ENCODE measurements at regions not wholly inside any gene's neighbourhood (a gene's known extent, or its start where the extent isn't known, plus 50 kb on each side); places are given as distances from the start of the nearest gene placed in this dataset.
"Not testable (repeated sequence)": the region's sequence is repeated elsewhere in the genome, so short reads cannot be mapped to it uniquely, and the experiment has no call there.

- not testable (repeated sequence) for DNase-seq
Measured at GRCh38 chr9:41367301-41367700, 178.2 kb upstream of the ZNG1F start.

DNA sequence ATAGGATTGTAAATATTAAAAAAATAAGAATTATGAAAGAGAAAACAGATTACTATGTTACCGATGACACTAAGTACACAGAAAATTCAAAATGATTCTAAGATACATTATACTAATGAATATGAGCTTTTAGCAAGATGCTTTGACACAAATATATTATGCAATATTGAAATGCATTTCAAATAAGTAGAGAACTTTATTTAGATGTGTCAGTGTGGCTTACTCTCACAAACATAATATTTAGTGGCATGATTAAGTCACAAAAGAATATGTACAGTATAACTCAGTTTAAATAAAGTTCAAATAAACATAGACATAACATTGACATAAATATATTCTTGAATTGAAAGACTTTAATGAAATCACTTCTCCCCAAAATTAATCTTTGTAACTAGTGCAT lies 172.7 kb upstream of the ZNG1F start:
- not testable (repeated sequence) for DNase-seq

- DNase-seq = peak; percentile 75
Measured at GRCh38 chr9:41359116-41359515, 170.0 kb upstream of the ZNG1F start.

DNA sequence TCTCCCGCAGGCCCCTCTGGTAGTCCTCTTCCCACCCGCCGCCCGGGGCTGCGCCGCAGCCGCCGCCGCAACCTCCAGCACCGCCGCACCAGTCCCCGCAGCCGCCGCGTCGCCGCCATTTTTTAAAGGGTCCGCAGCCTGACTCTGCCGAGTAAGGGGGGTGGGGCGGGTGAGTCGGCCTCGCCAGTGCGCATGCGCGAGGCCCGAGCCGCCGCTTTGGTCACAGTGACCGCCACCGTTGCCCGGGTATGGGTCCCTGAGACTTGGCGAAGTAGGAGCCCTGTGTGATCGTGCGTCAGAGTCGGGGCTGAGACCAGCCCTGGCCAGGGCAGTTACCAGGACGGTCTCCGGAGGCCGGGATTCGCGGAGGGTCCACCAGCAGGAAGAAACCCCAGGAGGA lies 169.6 kb upstream of the ZNG1F start:
- peak; percentile 94 for DNase-seq

DNA sequence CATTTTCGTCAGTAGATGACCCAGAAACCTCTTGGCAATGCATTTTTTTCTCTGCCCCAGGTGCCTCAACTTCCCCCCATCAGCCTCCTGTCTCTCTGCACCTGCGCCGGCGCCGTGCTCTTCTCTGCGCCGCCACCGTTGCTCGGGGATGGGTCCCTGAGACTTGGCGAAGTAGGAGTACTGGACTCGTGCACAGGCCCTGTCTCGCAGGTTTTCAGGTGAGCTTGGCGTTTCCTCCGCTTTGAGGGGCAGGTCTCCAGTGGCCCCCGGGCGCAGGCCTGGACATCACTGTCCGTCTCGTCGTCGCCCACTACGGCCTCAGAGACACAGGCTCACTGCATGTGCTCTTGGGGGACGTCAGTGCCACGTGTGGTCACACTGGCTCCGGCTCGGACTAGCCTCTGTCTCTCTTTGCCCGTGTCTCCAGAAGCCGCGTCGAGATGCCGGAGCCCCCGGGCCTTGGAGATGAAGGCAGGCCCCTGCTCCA lies 168.8 kb upstream of the ZNG1F start:
- peak; percentile 62 for DNase-seq

DNA sequence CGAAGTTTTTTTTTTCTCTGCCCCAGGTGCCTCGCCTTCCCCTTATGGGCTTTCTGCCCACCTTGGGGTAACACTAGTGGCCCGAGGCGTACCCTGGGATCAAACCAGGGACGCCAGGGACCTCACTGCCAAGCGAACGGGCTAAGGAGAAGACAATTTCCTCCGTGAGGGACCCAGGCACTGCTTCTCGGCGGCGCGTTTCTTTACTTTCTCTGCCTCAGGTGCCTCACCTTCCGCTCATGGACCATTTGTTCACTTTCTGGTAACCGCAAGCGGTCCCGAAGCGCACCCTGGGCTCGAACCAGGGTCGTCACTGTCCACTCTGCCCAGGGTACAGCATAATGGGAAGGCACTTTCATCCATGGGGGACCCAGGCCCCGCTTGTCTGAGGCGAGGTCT lies 168.2 kb upstream of the ZNG1F start:
- DNase-seq = peak; percentile 63

DNA sequence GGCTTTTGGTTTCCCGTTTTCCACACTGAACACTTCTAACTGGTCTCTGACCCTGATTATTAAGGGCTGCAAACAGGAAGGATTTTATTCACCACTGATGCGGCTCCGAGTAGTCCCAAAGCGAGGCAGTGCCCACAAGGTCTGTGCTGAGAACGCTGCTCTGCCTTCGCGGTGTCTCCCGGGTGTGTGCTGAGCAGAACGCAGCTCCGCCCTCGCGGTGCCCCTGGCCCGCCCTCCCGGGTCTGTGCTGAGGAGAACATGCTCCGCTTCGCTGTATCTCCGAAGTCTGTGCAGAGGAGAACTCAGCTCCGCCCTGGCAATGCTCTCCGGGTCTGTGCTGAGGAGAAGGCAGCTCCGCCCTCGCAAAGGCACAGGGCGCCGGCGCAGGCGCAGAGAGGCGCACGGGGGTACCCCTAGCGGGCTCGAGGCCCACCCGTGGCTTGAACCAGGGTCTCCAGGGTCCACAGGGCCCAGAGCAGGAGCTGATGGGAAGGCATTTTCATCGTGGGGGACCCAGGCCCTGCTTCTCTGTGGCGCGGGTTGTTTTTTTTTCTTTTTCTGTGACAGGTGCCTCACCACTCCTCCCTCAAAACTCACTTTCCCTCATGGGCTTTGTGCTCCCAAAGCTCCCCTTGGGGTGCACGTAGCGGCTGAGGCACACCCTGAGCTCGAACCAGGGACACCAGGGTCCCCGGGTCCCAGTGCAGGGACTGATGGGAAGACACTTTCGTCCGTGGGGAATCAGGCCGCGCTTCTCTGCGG lies 167.7 kb upstream of the ZNG1F start:
- peak; percentile 96 for DNase-seq

DNA sequence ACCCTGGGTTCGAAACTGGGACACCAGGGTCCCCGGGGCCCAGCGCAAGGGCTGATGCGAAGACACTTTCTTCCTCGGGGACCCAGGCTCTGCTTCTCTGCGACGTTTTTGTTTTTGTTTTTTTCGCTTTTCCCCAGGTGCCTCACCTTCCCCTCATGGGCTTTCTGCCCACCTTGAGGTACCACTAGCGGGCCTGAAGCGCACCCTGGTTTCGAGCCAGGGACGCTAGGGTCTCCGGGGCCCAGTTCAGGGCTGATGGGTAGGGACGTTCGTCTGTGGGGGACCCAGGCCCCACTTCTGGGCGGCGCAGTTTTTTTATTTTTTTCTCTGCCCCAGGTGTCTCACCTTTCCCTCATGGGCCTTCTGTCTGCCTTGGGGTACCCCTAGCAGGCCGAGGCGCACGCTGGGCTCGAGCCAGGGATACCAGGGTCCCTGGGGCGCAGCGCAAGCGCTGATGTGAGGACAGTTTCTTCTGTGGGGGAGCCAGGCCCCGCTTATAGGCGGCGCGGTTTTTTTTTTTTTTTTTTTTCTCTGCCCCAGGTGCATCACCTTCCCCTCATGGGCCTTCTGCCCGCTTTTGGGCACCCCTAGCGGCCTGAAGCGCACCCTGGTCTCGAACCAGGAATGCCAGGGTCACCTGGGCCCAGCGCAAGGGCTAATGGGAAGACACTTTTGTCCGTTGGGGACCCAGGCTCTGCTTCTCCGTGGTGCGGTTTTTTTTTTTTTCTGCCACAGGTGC lies 166.8 kb upstream of the ZNG1F start:
- not testable (repeated sequence) for DNase-seq

GRCh38 chr9:41354978-41355377 lies 165.9 kb upstream of the ZNG1F start:
- DNase-seq = peak; percentile 73

DNA sequence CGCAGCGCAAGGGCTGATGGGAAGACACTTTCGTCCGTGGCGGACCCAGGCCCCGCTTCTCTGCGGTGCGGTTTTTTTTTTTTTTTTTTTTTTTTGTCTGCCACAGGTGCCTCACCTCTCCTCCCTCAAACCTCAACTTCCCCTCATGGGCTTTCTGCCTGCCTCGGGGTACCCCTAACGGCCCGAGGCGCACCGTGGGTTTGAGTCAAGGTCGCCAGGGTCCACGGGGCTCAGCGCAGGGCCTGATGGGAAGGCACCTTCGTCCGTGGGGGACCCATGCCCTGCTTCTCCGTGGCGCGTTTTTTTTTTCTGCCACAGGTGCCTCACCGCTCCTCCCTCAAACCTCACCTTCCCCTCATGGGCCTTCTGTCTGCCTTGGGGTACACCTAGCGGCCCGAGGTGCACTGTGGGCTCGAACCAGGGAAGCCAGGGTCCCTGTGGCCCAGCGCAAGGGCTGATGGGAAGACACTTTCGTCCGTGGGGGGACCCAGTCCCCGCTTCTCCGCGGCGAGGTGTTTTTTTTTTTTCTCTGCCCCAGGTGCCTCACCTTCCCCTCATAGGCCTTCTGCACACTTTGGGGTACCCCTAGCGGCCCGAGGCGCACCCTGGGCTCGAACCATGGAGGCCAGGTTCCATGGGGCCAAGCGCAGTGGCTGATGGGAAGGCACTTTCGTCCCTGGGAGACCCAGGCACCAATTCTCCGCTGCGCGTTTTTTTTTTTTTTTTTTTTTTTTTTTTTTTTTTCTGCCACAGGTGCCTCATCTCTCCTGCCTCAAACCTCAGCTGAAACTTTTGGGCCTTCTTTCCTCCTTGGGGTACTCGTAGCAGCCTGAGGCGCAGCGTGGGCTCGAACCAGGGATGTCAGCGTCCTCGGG lies 165.2 kb upstream of the ZNG1F start:
- DNase-seq = not testable (repeated sequence)

GRCh38 chr9:41353026-41353425 lies 163.9 kb upstream of the ZNG1F start:
- not testable (repeated sequence) for DNase-seq

DNA sequence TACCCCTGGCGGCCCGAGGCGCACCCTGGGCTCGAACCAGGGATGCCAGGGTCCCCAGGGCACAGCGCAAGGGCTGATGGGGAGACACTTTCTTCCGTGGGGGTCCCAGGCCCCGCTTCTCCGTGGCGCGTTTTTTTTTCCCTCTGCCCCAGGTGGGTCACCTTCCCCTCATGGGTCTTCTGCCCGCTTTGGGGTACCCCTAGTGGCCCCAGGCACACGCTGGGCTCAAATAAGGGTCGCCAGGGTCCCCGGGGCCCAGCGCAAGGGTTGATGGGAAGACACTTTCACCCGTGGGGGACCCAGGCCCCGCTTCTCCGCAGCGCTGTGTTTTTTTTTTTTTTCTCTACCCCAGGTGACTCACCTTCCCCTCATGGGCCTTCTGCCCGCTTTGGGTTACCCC lies 163.3 kb upstream of the ZNG1F start:
- DNase-seq = not testable (repeated sequence)

DNA sequence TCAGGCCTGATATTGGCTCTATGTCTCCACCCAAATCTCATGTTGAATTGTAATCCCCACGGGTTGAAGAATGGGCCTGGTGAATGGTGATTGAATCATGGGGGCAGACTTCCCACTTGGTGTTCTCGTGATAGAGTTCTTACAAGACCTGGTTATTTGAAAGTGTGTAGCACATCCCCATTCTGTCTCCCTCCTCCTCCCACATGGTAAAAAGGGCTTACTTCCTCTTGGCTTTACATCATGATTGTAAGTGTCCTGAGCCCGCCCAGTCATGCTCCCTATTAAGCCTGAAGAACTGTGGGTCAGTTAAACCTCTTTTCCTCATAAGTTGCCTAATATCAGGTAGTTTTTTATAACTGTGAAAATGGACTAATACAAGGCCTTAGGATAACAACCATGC lies 158.8 kb upstream of the ZNG1F start:
- DNase-seq = not testable (repeated sequence)

GRCh38 chr9:41332562-41332961 lies 143.4 kb upstream of the ZNG1F start:
- not testable (repeated sequence) for DNase-seq

GRCh38 chr9:41321277-41321676 lies 132.2 kb upstream of the ZNG1F start:
- not testable (repeated sequence) for DNase-seq

- not testable (repeated sequence) for DNase-seq
Measured at GRCh38 chr9:41308953-41309352, 119.8 kb upstream of the ZNG1F start.

- not testable (repeated sequence) for DNase-seq
Measured at GRCh38 chr9:41285744-41286143, 96.6 kb upstream of the ZNG1F start.

GRCh38 chr9:41280299-41281238 lies 91.5 kb upstream of the ZNG1F start:
- not testable (repeated sequence) for DNase-seq

DNA sequence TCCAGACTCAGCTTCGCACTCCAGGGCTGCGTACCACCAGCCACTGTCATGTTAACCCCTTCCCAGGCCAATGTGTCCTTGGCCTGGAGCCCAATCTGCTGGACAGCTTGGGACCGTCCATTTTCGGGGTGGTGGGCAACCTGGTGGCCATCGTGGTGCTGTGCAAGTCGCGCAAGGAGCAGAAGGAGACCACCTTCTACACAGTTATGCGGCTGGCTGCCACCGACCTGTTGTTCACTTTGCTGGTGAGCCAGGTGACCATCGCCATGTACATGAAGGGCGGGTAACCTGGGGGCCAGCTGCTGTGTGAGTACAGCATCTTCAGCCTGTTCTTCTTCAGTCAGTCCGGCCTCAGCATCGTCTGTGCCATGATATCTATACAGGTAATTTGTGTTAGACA lies 90.3 kb upstream of the ZNG1F start:
- not testable (repeated sequence) for DNase-seq

DNA sequence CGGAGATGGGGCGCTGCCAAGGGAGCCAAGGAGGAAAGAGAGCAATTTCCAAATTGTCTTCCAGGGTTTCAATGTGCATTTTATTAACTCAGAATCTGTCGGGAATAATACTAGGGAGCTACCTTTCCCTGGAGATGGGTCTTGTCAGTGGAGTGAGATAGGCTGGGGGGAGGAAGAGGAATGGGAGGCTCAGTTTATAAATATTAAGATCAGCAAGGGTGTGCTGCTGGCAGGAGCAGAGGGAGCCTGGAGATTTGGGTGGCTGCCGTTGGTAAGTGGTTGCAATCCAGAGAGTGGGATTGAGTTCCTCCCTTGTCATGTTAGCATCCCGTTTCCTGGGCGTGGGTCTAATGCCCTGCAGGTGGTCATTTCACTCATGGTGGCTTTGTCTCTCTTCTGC lies 89.9 kb upstream of the ZNG1F start:
- DNase-seq = not testable (repeated sequence)

DNA sequence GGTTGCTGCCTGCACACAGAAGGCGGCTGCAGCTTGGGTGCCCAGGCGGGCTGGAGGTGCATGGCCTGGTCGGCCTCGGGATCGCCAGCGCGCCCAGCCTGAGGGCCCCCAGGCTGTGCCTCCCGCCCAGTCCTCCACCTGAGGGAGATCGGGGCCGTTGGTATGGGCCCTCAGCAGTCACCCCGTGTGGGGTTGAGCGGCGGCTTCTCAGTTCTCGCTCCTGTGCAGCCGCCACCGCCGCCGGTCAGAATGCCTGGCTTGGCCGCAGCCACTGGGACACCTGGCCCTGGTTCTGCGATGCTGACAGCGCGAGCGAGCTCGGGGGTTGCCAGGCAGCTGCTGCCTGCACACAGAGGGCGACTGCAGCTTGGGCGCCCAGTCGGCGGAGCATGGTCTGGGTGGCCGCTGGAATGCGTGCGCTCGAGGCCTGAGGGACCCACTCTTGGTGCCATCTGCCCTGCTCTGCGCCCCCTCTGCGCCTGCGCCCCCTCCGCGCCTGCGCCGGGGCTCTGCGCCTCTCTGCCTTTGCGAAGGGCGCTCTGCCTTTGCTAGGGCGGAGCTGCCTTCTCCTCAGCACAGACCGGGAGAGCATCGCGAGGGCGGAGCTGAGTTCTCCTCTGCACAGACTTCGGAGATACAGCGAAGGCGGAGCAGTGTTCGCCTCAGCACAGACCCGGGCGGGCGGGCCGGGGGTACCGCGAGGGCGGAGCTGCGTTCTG lies 84.6 kb upstream of the ZNG1F start:
- DNase-seq = peak; percentile 88
